ENCODE measurements at regions not wholly inside any gene's neighbourhood (a gene's known extent, or its start where the extent isn't known, plus 50 kb on each side); places are given as distances from the start of the nearest gene placed in this dataset.

DNA sequence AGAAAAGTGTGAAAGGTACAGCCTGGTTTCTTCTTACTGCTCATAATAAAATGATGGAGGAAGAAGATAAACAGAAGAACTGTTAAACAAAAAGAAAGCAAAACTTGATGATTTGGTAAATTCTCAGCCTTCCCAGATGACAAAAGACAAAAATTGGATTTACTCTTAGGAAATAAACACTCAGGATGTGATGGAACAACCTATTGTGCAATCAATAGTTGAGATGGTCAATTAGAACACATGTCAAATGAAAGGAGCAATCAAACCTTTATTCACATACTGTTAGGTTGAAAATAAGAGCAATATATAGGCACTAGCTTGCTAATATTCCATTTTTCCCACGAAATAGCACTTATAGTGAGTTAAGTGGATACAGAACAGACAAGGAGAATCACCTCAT is 1174.0 kb upstream of the SLC39A10 start:
- TF ChIP-seq, protein P1, sequence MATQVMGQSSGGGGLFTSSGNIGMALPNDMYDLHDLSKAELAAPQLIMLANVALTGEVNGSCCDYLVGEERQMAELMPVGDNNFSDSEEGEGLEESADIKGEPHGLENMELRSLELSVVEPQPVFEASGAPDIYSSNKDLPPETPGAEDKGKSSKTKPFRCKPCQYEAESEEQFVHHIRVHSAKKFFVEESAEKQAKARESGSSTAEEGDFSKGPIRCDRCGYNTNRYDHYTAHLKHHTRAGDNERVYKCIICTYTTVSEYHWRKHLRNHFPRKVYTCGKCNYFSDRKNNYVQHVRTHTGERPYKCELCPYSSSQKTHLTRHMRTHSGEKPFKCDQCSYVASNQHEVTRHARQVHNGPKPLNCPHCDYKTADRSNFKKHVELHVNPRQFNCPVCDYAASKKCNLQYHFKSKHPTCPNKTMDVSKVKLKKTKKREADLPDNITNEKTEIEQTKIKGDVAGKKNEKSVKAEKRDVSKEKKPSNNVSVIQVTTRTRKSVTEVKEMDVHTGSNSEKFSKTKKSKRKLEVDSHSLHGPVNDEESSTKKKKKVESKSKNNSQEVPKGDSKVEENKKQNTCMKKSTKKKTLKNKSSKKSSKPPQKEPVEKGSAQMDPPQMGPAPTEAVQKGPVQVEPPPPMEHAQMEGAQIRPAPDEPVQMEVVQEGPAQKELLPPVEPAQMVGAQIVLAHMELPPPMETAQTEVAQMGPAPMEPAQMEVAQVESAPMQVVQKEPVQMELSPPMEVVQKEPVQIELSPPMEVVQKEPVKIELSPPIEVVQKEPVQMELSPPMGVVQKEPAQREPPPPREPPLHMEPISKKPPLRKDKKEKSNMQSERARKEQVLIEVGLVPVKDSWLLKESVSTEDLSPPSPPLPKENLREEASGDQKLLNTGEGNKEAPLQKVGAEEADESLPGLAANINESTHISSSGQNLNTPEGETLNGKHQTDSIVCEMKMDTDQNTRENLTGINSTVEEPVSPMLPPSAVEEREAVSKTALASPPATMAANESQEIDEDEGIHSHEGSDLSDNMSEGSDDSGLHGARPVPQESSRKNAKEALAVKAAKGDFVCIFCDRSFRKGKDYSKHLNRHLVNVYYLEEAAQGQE (IDR thresholded peaks at IDR 0.05; ENCODE audit: low read depth), result no peak
- no peak for TF ChIP-seq FOXM1 (IDR thresholded peaks at IDR 0.05; ENCODE audit: borderline replicate concordance, low read depth)
- no peak for TF ChIP-seq ZBTB7A (IDR thresholded peaks at IDR 0.05; ENCODE audit: low read depth)
- TF ChIP-seq, protein P2, sequence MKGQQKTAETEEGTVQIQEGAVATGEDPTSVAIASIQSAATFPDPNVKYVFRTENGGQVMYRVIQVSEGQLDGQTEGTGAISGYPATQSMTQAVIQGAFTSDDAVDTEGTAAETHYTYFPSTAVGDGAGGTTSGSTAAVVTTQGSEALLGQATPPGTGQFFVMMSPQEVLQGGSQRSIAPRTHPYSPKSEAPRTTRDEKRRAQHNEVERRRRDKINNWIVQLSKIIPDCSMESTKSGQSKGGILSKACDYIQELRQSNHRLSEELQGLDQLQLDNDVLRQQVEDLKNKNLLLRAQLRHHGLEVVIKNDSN (IDR thresholded peaks at IDR 0.05), result no peak
- TF ChIP-seq EGR1 (IDR thresholded peaks at IDR 0.05), result no peak
- no peak for TF ChIP-seq TCF12 (IDR thresholded peaks at IDR 0.05; ENCODE audit: low read depth)
- TF ChIP-seq TAF1 (IDR thresholded peaks at IDR 0.05; ENCODE audit: low read depth), result no peak
- TF ChIP-seq MAX (IDR thresholded peaks at IDR 0.05), result no peak
- TF ChIP-seq CEBPB (IDR thresholded peaks at IDR 0.05), result no peak
- no peak for TF ChIP-seq CREB1 (IDR thresholded peaks at IDR 0.05; ENCODE audit: low read depth)
- no peak for TF ChIP-seq NFIC (IDR thresholded peaks at IDR 0.05)
- TF ChIP-seq TEAD4 (IDR thresholded peaks at IDR 0.05), result no peak

DNA sequence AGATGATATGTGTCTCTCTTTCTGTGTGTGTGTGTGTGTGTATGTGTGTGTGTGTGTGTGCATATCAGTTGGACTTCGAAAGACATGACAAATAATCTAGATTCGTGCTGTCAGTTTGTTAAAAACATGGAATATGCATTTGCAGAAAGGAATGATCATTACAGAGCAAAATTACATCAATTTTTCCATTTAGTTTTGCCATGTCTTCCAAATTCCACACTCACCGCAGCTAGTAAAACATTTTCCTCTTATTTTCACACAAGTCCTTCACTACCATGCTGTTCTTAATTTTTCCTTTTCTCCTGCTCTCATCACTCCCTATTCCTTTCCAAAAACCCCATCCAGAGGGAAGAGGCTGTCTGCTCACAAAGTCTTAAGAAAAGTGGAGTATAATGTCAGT is 1191.4 kb upstream of the SLC39A10 start:
- TF ChIP-seq NFIC (IDR thresholded peaks at IDR 0.05), result no peak
- no peak for TF ChIP-seq TEAD4 (IDR thresholded peaks at IDR 0.05)
- no peak for TF ChIP-seq TAF1 (IDR thresholded peaks at IDR 0.05; ENCODE audit: low read depth)
- TF ChIP-seq, protein P2 (IDR thresholded peaks at IDR 0.05), result no peak
- no peak for TF ChIP-seq YY1 (IDR thresholded peaks at IDR 0.05; ENCODE audit: low read depth)
- no peak for TF ChIP-seq EP300 (IDR thresholded peaks at IDR 0.05; ENCODE audit: borderline replicate concordance)
- TF ChIP-seq TCF12 (IDR thresholded peaks at IDR 0.05; ENCODE audit: low read depth), result no peak
- TF ChIP-seq CREB1 (IDR thresholded peaks at IDR 0.05; ENCODE audit: low read depth), result no peak
- TF ChIP-seq EGR1 (IDR thresholded peaks at IDR 0.05), result no peak
- no peak for TF ChIP-seq FOXM1 (IDR thresholded peaks at IDR 0.05; ENCODE audit: borderline replicate concordance, low read depth)
- TF ChIP-seq ZBTB7A (IDR thresholded peaks at IDR 0.05; ENCODE audit: low read depth), result no peak
- no peak for TF ChIP-seq RAD21 (IDR thresholded peaks at IDR 0.05; ENCODE audit: low read depth)
- no peak for TF ChIP-seq MAX (IDR thresholded peaks at IDR 0.05)
- TF ChIP-seq, protein P1 (IDR thresholded peaks at IDR 0.05; ENCODE audit: low read depth), result no peak
- no peak for TF ChIP-seq CEBPB (IDR thresholded peaks at IDR 0.05)

GRCh38 chr2:194464964-194465638 is 1191.9 kb upstream of the SLC39A10 start:
- TF ChIP-seq, protein P2 (IDR thresholded peaks at IDR 0.05), result no peak
- TF ChIP-seq NFIC (IDR thresholded peaks at IDR 0.05) (no peak), EGR1 (IDR thresholded peaks at IDR 0.05) (no peak), EP300 (IDR thresholded peaks at IDR 0.05; ENCODE audit: borderline replicate concordance) (no peak), CREB1 (IDR thresholded peaks at IDR 0.05; ENCODE audit: low read depth) (no peak), TAF1 (IDR thresholded peaks at IDR 0.05; ENCODE audit: low read depth) (no peak), ZBTB7A (IDR thresholded peaks at IDR 0.05; ENCODE audit: low read depth) (no peak), YY1 (IDR thresholded peaks at IDR 0.05; ENCODE audit: low read depth) (no peak), TEAD4 (IDR thresholded peaks at IDR 0.05) (no peak), TCF12 (IDR thresholded peaks at IDR 0.05; ENCODE audit: low read depth) (no peak), MAX (IDR thresholded peaks at IDR 0.05) (no peak), CEBPB (IDR thresholded peaks at IDR 0.05) (no peak), RAD21 (IDR thresholded peaks at IDR 0.05; ENCODE audit: low read depth) (no peak), FOXM1 (IDR thresholded peaks at IDR 0.05; ENCODE audit: borderline replicate concordance, low read depth) (no peak)
- TF ChIP-seq, protein P1 (IDR thresholded peaks at IDR 0.05; ENCODE audit: low read depth), result no peak
